Panc1 (cell line): ENCODE measurements at regions not wholly inside any gene's neighbourhood (a gene's known extent, or its start where the extent isn't known, plus 50 kb on each side); places are given as distances from the start of the nearest gene placed in this dataset.

Experiments used
- CTCF ChIP-seq: fragments of 450-650 bp; IDR thresholded peaks from 2 replicates; pipeline ENCODE4 v1.5.1; 2017; ENCODE audit warnings: mild to moderate bottlenecking
- POLR2AphosphoS5 ChIP-seq: IDR thresholded peaks from 2 replicates; pipeline ENCODE4 v1.6.1; 2012; ENCODE audit warnings: mild to moderate bottlenecking, low read depth, low read length, moderate library complexity
- REST ChIP-seq, 2 experiments: IDR thresholded peaks; 2 replicates each; pipeline ENCODE4 v1.6.1; 2011 to 2012; ENCODE audit warnings: low read depth in 2 of 2, control low read depth in 1 of 2, low read length in 1 of 2, mild to moderate bottlenecking in 1 of 2, moderate library complexity in 1 of 2; ENCODE audit not compliant: insufficient read depth in 1 of 2
- SIN3A ChIP-seq: IDR thresholded peaks from 2 replicates; pipeline ENCODE4 v1.6.1; 2012; ENCODE audit warnings: low read depth, mild to moderate bottlenecking, low read length, moderate library complexity, borderline replicate concordance; ENCODE audit not compliant: insufficient read depth

- no peak for TF ChIP-seq CTCF
- TF ChIP-seq REST (IDR thresholded peaks at IDR 0.05; ENCODE audit: insufficient read depth in 1 of 2, low read depth in 2 of 2, low read length in 1 of 2), result no peak
- no peak for TF ChIP-seq SIN3A
- TF ChIP-seq POLR2AphosphoS5, result no peak
These were observed 53.4 kb upstream of the FOXN3 start for GRCh38 chr14:89470401-89470800.
